Skeletal muscle tissue (tissue), 3 donors: ENCODE measurements at regions not wholly inside any gene's neighbourhood (a gene's known extent, or its start where the extent isn't known, plus 50 kb on each side); places are given as distances from the start of the nearest gene placed in this dataset.

Source experiments
- H3K27ac ChIP-seq: one replicate; pipeline ENCODE4 v1.7.0; 2013; ENCODE audit warnings: mild to moderate bottlenecking, low read depth, low read length, inconsistent platforms
- H3K27me3 ChIP-seq, 3 donors: one replicate each; pipeline ENCODE4 v1.7.0; 2013; ENCODE audit warnings: low read length in 3 of 3; ENCODE audit not compliant: control insufficient read depth in 3 of 3, insufficient read depth in 3 of 3
- H3K36me3 ChIP-seq, 3 donors: one replicate each; pipeline ENCODE4 v1.7.0; 2013; ENCODE audit warnings: low read length in 3 of 3; ENCODE audit not compliant: control insufficient read depth in 3 of 3, insufficient read depth in 3 of 3
- H3K4me1 ChIP-seq, 3 donors: one replicate each; pipeline ENCODE4 v1.7.0; 2013; ENCODE audit warnings: low read length in 3 of 3, mild to moderate bottlenecking in 3 of 3; ENCODE audit not compliant: control insufficient read depth in 3 of 3, insufficient read depth in 3 of 3
- H3K4me3 ChIP-seq, 3 donors: one replicate each; pipeline ENCODE4 v1.7.0; 2013; ENCODE audit warnings: low read length in 3 of 3
- H3K9ac ChIP-seq, 3 donors: one replicate each; pipeline ENCODE4 v1.7.0; 2013; ENCODE audit warnings: low read length in 3 of 3, mild to moderate bottlenecking in 3 of 3, moderate library complexity in 2 of 3, low read depth in 1 of 3
- H3K9me3 ChIP-seq, 3 donors: one replicate each; pipeline ENCODE4 v1.7.0; 2013; ENCODE audit warnings: low read length in 3 of 3; ENCODE audit not compliant: control insufficient read depth in 3 of 3
- donor health status: Osteomylitis.

DNA sequence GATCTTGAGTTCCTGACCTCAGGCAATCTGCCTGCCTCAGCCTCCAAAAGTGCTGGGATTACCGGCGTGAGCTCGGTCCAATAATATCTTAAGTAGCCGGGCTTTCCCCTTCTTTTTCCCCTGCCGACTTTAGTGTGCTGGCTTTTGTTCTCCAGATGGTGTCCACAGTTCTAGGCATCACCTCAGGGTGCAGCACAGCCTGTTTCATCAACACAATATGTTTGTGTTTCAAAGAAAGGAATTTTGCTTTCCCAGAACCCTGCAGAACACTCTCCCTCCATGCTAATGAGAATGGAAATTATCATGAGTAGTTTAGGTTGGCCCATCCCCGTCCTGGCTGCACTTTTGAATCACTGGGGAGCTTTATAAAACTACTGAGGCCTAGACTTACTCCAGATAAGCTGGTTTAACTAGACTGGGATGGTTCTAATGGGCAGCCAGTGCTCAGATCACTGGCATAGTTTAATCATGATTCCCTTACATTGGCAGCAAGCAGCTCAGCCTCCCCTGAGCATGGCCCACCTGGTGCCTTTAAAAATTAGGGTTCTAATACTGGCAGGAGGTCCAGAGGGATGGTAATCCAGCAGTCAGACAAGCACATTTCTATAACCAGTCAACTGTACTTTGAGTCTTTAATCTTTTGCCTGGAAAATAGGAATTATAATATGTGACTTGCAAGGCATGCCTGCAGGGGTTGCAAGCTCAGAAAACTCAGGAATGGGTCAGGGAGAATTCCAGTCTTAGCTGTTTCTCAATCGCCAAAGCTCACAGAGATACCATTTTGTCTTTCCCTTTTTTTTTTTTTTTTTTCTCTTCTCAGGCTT lies 127.6 kb upstream of the RASGRP1 start:
- Histone ChIP-seq H3K9me3 (no peaks in the 10 kb centered on the region), H3K27ac (no peak overlapping the region), H3K36me3 (no peaks in the 10 kb centered on the region), H3K27me3 (peaks cover 0 to 2% (median 0%) of the 10 kb centered on the region in 3 donors), H3K4me1 (peaks cover 0 to 2% (median 0%) of the 10 kb centered on the region in 3 donors), H3K4me3 (no peak overlapping the region), H3K9ac (no peak overlapping the region)

DNA sequence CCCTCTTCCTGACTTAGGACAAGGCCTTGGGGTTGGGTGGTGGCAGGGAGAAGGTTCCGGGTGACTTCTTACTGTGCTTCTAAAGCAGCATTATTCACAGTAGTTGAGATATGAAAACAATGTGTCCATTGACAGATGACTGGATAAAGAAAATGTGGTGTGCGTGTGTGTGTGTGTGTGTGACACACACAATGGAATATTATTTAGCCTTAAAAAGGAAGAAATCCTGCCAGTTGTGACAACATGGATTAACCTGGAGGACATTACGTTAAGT lies 128.1 kb upstream of the RASGRP1 start:
- peaks cover 0 to 2% (median 0%) of the 10 kb centered on the region in 3 donors for H3K4me1 ChIP-seq
- no peaks in the 10 kb centered on the region for H3K9me3 ChIP-seq
- peaks cover 0 to 2% (median 0%) of the 10 kb centered on the region in 3 donors for H3K27me3 ChIP-seq
- no peak overlapping the region for H3K4me3 ChIP-seq
- H3K36me3 ChIP-seq, result no peaks in the 10 kb centered on the region
- no peak overlapping the region for H3K9ac ChIP-seq
- no peak overlapping the region for H3K27ac ChIP-seq

DNA sequence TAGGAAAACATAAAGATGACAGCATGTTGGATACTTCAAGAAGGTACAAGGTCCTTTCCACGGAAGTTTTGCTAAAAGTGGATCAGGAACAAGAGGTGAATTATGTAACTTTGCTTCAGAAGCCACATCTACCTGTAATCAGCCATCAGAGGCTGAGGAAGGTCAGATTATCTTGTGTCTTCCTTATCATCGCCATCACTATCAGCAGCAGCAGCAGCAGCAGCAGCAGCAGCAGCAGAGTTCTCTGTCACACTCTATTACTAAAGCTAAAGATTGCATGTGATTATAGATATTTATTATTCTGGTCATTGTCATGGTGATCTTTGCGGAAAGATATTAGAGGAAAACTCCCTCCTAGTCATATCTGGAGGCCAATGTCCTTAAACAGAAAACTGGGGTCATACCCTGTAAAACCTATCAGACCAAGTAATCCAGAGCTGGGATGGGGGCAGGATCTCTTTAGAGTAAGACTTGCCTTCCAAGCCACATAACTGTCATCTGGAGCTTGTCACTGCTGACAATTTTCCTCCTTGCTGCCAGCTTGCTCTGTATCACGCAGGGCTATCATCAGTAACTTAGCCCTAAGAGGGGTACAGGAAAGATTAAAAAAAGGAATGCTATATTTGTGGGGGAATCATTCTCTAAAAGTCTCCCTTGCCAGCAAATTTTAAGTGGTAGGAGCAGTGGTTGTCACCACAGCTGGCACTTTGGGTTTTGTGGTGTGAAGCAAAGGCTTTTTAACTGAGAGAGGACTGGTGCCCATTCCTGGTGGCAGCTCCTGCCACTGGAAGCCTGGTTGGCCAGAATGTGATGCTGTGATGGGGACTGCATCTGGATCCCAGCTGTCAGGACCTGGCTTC lies 130.9 kb upstream of the RASGRP1 start:
- Histone ChIP-seq H3K4me1 (no peaks in the 10 kb centered on the region), H3K9me3 (no peaks in the 10 kb centered on the region), H3K27me3 (peaks cover 0 to 2% (median 0%) of the 10 kb centered on the region in 3 donors), H3K27ac (no peak overlapping the region), H3K4me3 (no peak overlapping the region), H3K9ac (no peak overlapping the region), H3K36me3 (no peaks in the 10 kb centered on the region)

DNA sequence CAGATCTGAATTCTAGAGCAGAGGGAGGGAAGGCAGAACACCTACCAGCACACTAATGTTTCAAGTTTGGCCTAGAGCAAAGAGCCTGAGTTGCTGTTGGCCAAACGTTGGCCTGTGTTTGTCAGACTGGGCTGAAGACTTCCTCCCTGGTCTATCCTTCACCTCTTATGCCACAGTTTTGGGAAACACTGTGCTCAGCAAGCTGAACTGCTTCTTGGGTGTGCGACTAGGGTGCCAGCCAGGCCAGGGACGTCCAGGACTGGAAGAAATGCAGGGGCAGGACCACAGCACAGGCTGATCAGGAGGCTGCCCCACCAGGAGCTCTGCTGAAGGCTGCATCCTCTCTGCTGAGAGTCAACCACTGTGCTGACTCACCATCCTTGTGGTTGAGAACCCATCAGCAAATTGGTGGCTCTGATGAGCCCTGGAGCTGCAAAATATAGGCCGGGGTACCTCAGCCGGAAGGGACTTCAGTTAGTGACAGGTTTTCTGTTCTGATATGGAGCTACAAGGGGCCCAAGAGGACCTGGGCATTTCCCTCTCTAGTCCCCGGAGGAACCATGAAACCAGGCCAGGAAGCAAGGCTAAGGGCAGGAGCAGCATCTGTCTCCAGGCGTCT lies 131.6 kb upstream of the RASGRP1 start:
- Histone ChIP-seq H3K36me3 (no peaks in the 10 kb centered on the region), H3K4me1 (no peaks in the 10 kb centered on the region), H3K27me3 (peaks cover 0 to 2% (median 0%) of the 10 kb centered on the region in 3 donors), H3K9me3 (no peaks in the 10 kb centered on the region), H3K4me3 (no peak overlapping the region), H3K9ac (no peak overlapping the region), H3K27ac (no peak overlapping the region)

DNA sequence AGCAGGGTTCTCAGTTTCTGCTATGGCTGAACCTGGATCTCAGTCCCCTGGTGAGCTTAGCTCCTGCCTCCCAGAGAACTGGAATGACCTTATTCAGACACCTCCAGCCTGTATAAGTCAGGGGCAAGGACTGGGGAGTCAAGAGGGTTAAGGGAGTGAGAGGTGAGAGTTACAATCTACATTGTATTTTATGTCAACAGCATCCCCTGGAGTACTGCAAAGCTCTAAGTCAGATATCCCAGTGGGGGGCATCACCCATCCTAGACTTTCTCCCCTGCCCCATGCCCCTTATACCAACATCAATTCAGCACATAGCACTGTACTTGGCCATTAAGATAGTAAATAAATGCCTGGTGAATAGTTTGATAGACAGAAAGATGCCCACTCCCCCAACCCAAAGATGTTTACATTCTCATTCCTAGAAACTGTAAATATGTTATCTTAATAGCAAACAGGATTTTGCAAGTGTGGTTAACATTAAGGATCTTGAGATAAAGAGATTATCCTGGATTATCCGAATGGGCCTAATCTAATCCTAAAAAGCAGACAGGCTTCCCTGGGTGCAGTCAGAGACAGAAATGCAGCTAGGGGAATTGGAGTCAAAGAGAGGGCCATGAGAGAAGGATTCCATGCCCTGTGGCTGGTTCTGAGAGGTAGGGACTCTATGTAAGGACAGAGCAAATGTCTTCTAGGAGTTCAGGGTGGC lies 132.3 kb upstream of the RASGRP1 start:
- Histone ChIP-seq H3K27ac (no peak overlapping the region), H3K9me3 (no peaks in the 10 kb centered on the region), H3K4me1 (no peaks in the 10 kb centered on the region), H3K27me3 (peaks cover 0 to 2% (median 0%) of the 10 kb centered on the region in 3 donors), H3K36me3 (no peaks in the 10 kb centered on the region), H3K4me3 (no peak overlapping the region), H3K9ac (no peak overlapping the region)

DNA sequence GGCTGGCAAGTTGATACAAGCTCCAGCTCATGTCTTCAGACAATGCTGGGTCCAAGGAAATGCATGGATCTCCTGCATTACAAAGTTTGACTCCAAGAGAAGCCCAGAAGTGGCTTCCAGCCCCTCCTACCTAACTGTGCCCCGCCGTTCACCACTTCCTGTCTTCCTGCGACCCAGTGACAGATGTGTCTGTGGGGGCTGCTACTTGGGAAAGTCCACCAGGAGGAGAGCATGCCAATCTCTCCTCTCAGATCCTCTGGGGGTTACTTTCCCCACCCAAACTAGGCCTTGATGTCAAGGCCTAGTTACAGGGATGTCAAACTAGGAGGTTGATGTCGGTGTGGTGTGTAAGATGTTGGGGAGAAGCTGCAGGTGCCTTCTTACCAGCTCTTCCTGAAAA lies 133.6 kb upstream of the RASGRP1 start:
- Histone ChIP-seq H3K27ac (no peak overlapping the region), H3K4me1 (no peaks in the 10 kb centered on the region), H3K27me3 (peaks cover 0 to 2% (median 0%) of the 10 kb centered on the region in 3 donors), H3K4me3 (no peak overlapping the region), H3K36me3 (no peaks in the 10 kb centered on the region), H3K9ac (no peak overlapping the region), H3K9me3 (no peaks in the 10 kb centered on the region)

DNA sequence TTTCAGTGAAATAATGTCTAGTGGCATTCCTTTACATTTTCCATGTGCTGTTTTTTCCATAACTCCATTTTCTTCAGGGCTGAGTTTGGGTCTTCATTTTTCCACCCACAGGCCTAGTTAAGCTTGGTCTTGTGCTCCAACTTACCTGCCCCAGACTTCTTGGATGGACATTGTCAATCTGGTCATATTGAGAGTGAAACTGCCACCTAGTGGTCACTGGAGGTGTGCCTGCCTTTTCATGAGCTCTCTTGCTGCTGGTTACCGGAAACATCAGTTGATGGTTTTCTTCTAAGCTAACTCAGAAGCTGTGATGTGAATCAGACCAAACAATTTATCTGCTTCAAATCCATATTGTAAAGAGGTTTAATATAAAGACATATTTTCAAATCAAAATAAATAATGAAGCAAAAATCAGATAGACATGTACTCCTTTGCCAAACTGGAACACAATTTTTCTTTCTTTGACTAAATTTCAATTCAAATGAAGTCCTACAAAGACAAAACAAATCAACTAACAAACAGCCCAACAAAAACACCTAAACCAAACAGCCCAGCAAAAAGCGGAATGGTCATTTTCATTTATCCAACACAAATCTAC lies 135.1 kb upstream of the RASGRP1 start:
- Histone ChIP-seq H3K4me3 (no peak overlapping the region), H3K27me3 (peaks cover 0 to 4% (median 0%) of the 10 kb centered on the region in 3 donors), H3K36me3 (no peaks in the 10 kb centered on the region), H3K4me1 (no peaks in the 10 kb centered on the region), H3K9me3 (no peaks in the 10 kb centered on the region), H3K9ac (no peak overlapping the region), H3K27ac (no peak overlapping the region)

DNA sequence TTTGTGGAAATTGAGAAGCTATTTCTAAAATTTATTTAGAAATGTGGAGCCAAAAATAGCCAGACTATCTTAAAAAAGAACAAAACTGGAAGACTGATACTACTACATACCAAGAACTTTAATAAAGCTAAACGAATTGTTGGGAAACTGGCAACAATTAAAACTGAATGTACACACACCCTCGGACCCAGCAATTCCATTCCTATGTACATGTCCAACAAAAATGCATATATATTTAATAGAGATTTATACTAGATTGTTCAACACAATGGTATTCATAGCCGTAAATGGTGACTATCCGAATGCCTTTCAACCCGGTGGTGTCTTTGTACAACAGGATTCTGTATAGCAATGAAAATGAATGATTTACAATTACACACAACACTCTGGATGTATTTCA lies 136.5 kb upstream of the RASGRP1 start:
- H3K9ac ChIP-seq, result no peak overlapping the region
- H3K4me3 ChIP-seq, result no peak overlapping the region
- H3K27me3 ChIP-seq, result peaks cover 0 to 6% (median 3%) of the 10 kb centered on the region in 3 donors
- H3K27ac ChIP-seq, result no peak overlapping the region
- H3K4me1 ChIP-seq, result no peaks in the 10 kb centered on the region
- no peaks in the 10 kb centered on the region for H3K9me3 ChIP-seq
- no peaks in the 10 kb centered on the region for H3K36me3 ChIP-seq

DNA sequence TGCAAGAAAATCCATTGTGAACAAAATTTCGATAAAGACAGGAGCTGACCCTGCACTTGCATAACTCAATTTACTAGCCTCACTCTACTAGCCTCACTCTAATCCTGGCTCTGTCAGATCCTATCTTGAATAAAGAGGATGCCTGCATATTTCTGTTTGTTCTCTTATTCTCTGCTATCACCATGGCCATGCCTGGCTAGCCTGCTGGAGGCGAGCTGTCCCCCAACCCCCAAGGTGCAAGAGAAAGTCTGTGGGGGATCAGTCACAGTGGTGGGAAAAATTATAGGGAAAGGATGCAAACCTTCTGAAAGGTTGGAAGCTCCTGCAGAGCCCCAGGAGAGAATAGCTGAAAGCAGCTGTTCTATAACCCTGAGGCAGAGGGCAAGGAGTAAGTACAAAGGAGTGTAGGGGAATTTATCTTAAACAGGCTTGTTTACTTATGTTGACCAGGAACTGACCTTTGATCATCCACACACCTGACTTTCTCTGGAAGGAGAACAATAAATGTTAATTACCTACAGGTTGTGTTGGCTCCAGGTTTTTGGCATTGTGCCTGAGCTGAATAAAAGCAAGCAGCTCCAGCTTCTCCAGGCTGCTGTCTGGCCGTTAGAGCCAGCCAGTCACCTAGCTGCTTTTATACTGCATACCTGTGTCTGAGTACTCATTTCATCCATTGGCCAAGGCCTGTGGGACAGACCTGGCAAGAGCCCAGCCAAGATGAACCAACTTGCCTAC lies 137.7 kb upstream of the RASGRP1 start:
- H3K4me3 ChIP-seq, result no peak overlapping the region

More for the DNA sequence above, 137.7 kb upstream of the RASGRP1 start:
- H3K27me3 ChIP-seq, result peaks cover 0 to 6% (median 6%) of the 10 kb centered on the region in 3 donors
- H3K9me3 ChIP-seq, result no peaks in the 10 kb centered on the region
- H3K27ac ChIP-seq, result no peak overlapping the region
- H3K9ac ChIP-seq, result no peak overlapping the region
- H3K36me3 ChIP-seq, result no peaks in the 10 kb centered on the region
- H3K4me1 ChIP-seq, result no peaks in the 10 kb centered on the region
